ENCODE measurements at regions not wholly inside any gene's neighbourhood (a gene's known extent, or its start where the extent isn't known, plus 50 kb on each side); places are given as distances from the start of the nearest gene placed in this dataset.

- Mint-ChIP-seq H3K9me3 (no peaks in the 10 kb centered on the region), H3K27me3 (ENCODE audit: low read depth) (peaks cover 8% of the 10 kb centered on the region), H3K4me1 (ENCODE audit: low read depth) (peaks cover 2% of the 10 kb centered on the region), H3K4me3 (no peak overlapping the region), H3K36me3 (ENCODE audit: low read depth) (no peaks in the 10 kb centered on the region), H3K27ac (no peak overlapping the region)
- no peak for DNase-seq (ENCODE audit: low spot score)
These were observed 490.9 kb downstream of the TNS1 start for GRCh38 chr2:217511850-217512249.

GRCh38 chr2:217510771-217511291, 492.0 kb downstream of the TNS1 start:
- DNase-seq (ENCODE audit: low spot score) = peak; percentile 24
- peaks cover 8% of the 10 kb centered on the region for H3K27me3 Mint-ChIP-seq (ENCODE audit: low read depth)
- H3K27ac Mint-ChIP-seq = no peak overlapping the region
- no peak overlapping the region for H3K4me3 Mint-ChIP-seq
- H3K4me1 Mint-ChIP-seq (ENCODE audit: low read depth) = peaks cover 2% of the 10 kb centered on the region
- no peaks in the 10 kb centered on the region for H3K36me3 Mint-ChIP-seq (ENCODE audit: low read depth)
- H3K9me3 Mint-ChIP-seq = no peaks in the 10 kb centered on the region

- no peaks in the 10 kb centered on the region for H3K36me3 Mint-ChIP-seq (ENCODE audit: low read depth)
- no peak overlapping the region for H3K4me3 Mint-ChIP-seq
- no peaks in the 10 kb centered on the region for H3K9me3 Mint-ChIP-seq
- no peaks in the 10 kb centered on the region for H3K4me1 Mint-ChIP-seq (ENCODE audit: low read depth)
- H3K27me3 Mint-ChIP-seq (ENCODE audit: low read depth) = peaks cover 9% of the 10 kb centered on the region
- H3K27ac Mint-ChIP-seq = no peak overlapping the region
- DNase-seq (ENCODE audit: low spot score) = no peak
These were observed 497.5 kb downstream of the TNS1 start for GRCh38 chr2:217505303-217505702.

- Mint-ChIP-seq H3K9me3 (no peaks in the 10 kb centered on the region), H3K4me3 (no peak overlapping the region), H3K27me3 (ENCODE audit: low read depth) (peaks cover 3% of the 10 kb centered on the region), H3K27ac (no peak overlapping the region), H3K36me3 (ENCODE audit: low read depth) (no peaks in the 10 kb centered on the region), H3K4me1 (ENCODE audit: low read depth) (no peaks in the 10 kb centered on the region)
- DNase-seq (ENCODE audit: low spot score) = no peak
These were observed 500.9 kb downstream of the TNS1 start for GRCh38 chr2:217501887-217502286.

- no peaks in the 10 kb centered on the region for H3K4me1 Mint-ChIP-seq (ENCODE audit: low read depth)
- H3K27ac Mint-ChIP-seq = no peak overlapping the region
- H3K4me3 Mint-ChIP-seq = no peak overlapping the region
- no peaks in the 10 kb centered on the region for H3K9me3 Mint-ChIP-seq
- DNase-seq (ENCODE audit: low spot score) = no peak
- peaks cover 3% of the 10 kb centered on the region for H3K27me3 Mint-ChIP-seq (ENCODE audit: low read depth)
- H3K36me3 Mint-ChIP-seq (ENCODE audit: low read depth) = no peaks in the 10 kb centered on the region
These were observed 504.9 kb downstream of the TNS1 start for GRCh38 chr2:217497843-217498377.

- H3K36me3 Mint-ChIP-seq (ENCODE audit: low read depth) = no peaks in the 10 kb centered on the region
- H3K27ac Mint-ChIP-seq = no peak overlapping the region
These were observed 508.2 kb downstream of the TNS1 start for GRCh38 chr2:217494557-217494956.

GRCh38 chr2:217491271-217491670, 511.5 kb downstream of the TNS1 start:
- no peaks in the 10 kb centered on the region for H3K36me3 Mint-ChIP-seq (ENCODE audit: low read depth)
- peaks cover 16% of the 10 kb centered on the region for H3K27me3 Mint-ChIP-seq (ENCODE audit: low read depth)
- no peak overlapping the region for H3K4me3 Mint-ChIP-seq
- no peak for DNase-seq (ENCODE audit: low spot score)
- H3K27ac Mint-ChIP-seq = no peak overlapping the region
- H3K4me1 Mint-ChIP-seq (ENCODE audit: low read depth) = no peaks in the 10 kb centered on the region
- no peaks in the 10 kb centered on the region for H3K9me3 Mint-ChIP-seq

More at GRCh38 chr2:217494557-217494956, 508.2 kb downstream of the TNS1 start:
- peaks cover 8% of the 10 kb centered on the region for H3K27me3 Mint-ChIP-seq (ENCODE audit: low read depth)
- no peak overlapping the region for H3K4me3 Mint-ChIP-seq
- no peaks in the 10 kb centered on the region for H3K9me3 Mint-ChIP-seq
- no peak for DNase-seq (ENCODE audit: low spot score)
- H3K4me1 Mint-ChIP-seq (ENCODE audit: low read depth) = no peaks in the 10 kb centered on the region

- Mint-ChIP-seq H3K9me3 (no peaks in the 10 kb centered on the region), H3K27ac (no peak overlapping the region), H3K27me3 (ENCODE audit: low read depth) (peaks cover 17% of the 10 kb centered on the region), H3K36me3 (ENCODE audit: low read depth) (no peaks in the 10 kb centered on the region), H3K4me1 (ENCODE audit: low read depth) (no peaks in the 10 kb centered on the region), H3K4me3 (no peak overlapping the region)
- DNase-seq (ENCODE audit: low spot score) = no peak
These were observed 513.4 kb downstream of the TNS1 start for GRCh38 chr2:217489145-217489960.

- Mint-ChIP-seq H3K36me3 (ENCODE audit: low read depth) (no peaks in the 10 kb centered on the region), H3K4me1 (ENCODE audit: low read depth) (no peaks in the 10 kb centered on the region), H3K27me3 (ENCODE audit: low read depth) (peaks cover 21% of the 10 kb centered on the region), H3K9me3 (no peaks in the 10 kb centered on the region), H3K27ac (no peak overlapping the region), H3K4me3 (no peak overlapping the region)
- DNase-seq (ENCODE audit: low spot score) = no peak
These were observed 518.7 kb downstream of the TNS1 start for GRCh38 chr2:217484046-217484445.

GRCh38 chr2:217482056-217482710, 520.6 kb downstream of the TNS1 start:
- Mint-ChIP-seq H3K27me3 (ENCODE audit: low read depth) (peaks cover 14% of the 10 kb centered on the region), H3K9me3 (no peaks in the 10 kb centered on the region), H3K36me3 (ENCODE audit: low read depth) (no peaks in the 10 kb centered on the region)

GRCh38 chr2:217481577-217481976, 521.2 kb downstream of the TNS1 start:
- no peak for DNase-seq (ENCODE audit: low spot score)
- Mint-ChIP-seq H3K9me3 (no peaks in the 10 kb centered on the region), H3K4me1 (ENCODE audit: low read depth) (no peaks in the 10 kb centered on the region), H3K27me3 (ENCODE audit: low read depth) (peaks cover 13% of the 10 kb centered on the region), H3K27ac (no peak overlapping the region), H3K4me3 (no peak overlapping the region), H3K36me3 (ENCODE audit: low read depth) (no peaks in the 10 kb centered on the region)

More at GRCh38 chr2:217482056-217482710, 520.6 kb downstream of the TNS1 start:
- DNase-seq (ENCODE audit: low spot score) = no peak
- Mint-ChIP-seq H3K4me3 (no peak overlapping the region), H3K4me1 (ENCODE audit: low read depth) (no peaks in the 10 kb centered on the region), H3K27ac (no peak overlapping the region)

- DNase-seq (ENCODE audit: low spot score) = no peak
- H3K9me3 Mint-ChIP-seq = no peaks in the 10 kb centered on the region
- no peaks in the 10 kb centered on the region for H3K36me3 Mint-ChIP-seq (ENCODE audit: low read depth)
- no peak overlapping the region for H3K4me3 Mint-ChIP-seq
- no peaks in the 10 kb centered on the region for H3K4me1 Mint-ChIP-seq (ENCODE audit: low read depth)
- peaks cover 13% of the 10 kb centered on the region for H3K27me3 Mint-ChIP-seq (ENCODE audit: low read depth)
- H3K27ac Mint-ChIP-seq = no peak overlapping the region
These were observed 523.2 kb downstream of the TNS1 start for GRCh38 chr2:217479566-217479965.

GRCh38 chr2:217478831-217479455, 523.9 kb downstream of the TNS1 start:
- H3K27ac Mint-ChIP-seq = no peak overlapping the region
- no peak for DNase-seq (ENCODE audit: low spot score)
- no peaks in the 10 kb centered on the region for H3K36me3 Mint-ChIP-seq (ENCODE audit: low read depth)
- peaks cover 8% of the 10 kb centered on the region for H3K27me3 Mint-ChIP-seq (ENCODE audit: low read depth)
- H3K4me3 Mint-ChIP-seq = no peak overlapping the region
- H3K4me1 Mint-ChIP-seq (ENCODE audit: low read depth) = no peaks in the 10 kb centered on the region
- H3K9me3 Mint-ChIP-seq = no peaks in the 10 kb centered on the region

GRCh38 chr2:217477583-217477982, 525.2 kb downstream of the TNS1 start:
- Mint-ChIP-seq H3K27me3 (ENCODE audit: low read depth) (peaks cover 4% of the 10 kb centered on the region), H3K9me3 (no peaks in the 10 kb centered on the region)

More at GRCh38 chr2:217477583-217477982, 525.2 kb downstream of the TNS1 start:
- Mint-ChIP-seq H3K4me3 (no peak overlapping the region), H3K27ac (no peak overlapping the region), H3K4me1 (ENCODE audit: low read depth) (no peaks in the 10 kb centered on the region), H3K36me3 (ENCODE audit: low read depth) (no peaks in the 10 kb centered on the region)
- no peak for DNase-seq (ENCODE audit: low spot score)
